Muscle layer of colon (tissue), 2 donors: ENCODE measurements at regions not wholly inside any gene's neighbourhood (a gene's known extent, or its start where the extent isn't known, plus 50 kb on each side); places are given as distances from the start of the nearest gene placed in this dataset.
"Not testable (repeated sequence)": the region's sequence is repeated elsewhere in the genome, so short reads cannot be mapped to it uniquely, and the experiment has no call there.

ENCODE experiments used
- H3K27ac ChIP-seq: one replicate; pipeline ENCODE4 v1.7.0; 2013; ENCODE audit warnings: low read depth, mild to moderate bottlenecking, low read length, moderate library complexity
- H3K27me3 ChIP-seq, 2 donors: one replicate each; pipeline ENCODE4 v1.7.0; 2013; ENCODE audit warnings: low read length in 2 of 2, mild to moderate bottlenecking in 2 of 2; ENCODE audit not compliant: insufficient read depth in 2 of 2, control insufficient read depth in 1 of 2
- H3K36me3 ChIP-seq: one replicate; pipeline ENCODE4 v1.7.0; 2013; ENCODE audit warnings: mild to moderate bottlenecking, low read length; ENCODE audit not compliant: insufficient read depth
- H3K4me1 ChIP-seq: one replicate; pipeline ENCODE4 v1.7.0; 2013; ENCODE audit warnings: mild to moderate bottlenecking, low read length; ENCODE audit not compliant: insufficient read depth
- H3K4me3 ChIP-seq, 2 donors: one replicate each; pipeline ENCODE4 v1.7.0; 2013; ENCODE audit warnings: low read length in 2 of 2, low read depth in 1 of 2, mild to moderate bottlenecking in 1 of 2, moderate library complexity in 1 of 2
- H3K9ac ChIP-seq: one replicate; pipeline ENCODE4 v1.7.0; 2013; ENCODE audit warnings: low read length
- H3K9me3 ChIP-seq: one replicate; pipeline ENCODE4 v1.7.0; 2013; ENCODE audit warnings: mild to moderate bottlenecking, low read length
- donor health status: abdominal sarcoma.
- donor health status: Adenocarcinoma of cecum.

- H3K4me1 ChIP-seq: no peaks in the 10 kb centered on the region
- peaks cover 0 to 4% of the 10 kb centered on the region in 2 donors for H3K27me3 ChIP-seq
- H3K27ac ChIP-seq: no peak overlapping the region
- H3K36me3 ChIP-seq: no peaks in the 10 kb centered on the region
- H3K4me3 ChIP-seq: no peak overlapping the region
- H3K9me3 ChIP-seq: no peaks in the 10 kb centered on the region
- no peak overlapping the region for H3K9ac ChIP-seq
Observed at GRCh38 chr17:74123350-74123749, 80.1 kb upstream of the RPL38 start.

- no peaks in the 10 kb centered on the region for H3K9me3 ChIP-seq
- H3K27ac ChIP-seq: no peak overlapping the region
- no peak overlapping the region for H3K9ac ChIP-seq
- H3K36me3 ChIP-seq: no peaks in the 10 kb centered on the region
- H3K27me3 ChIP-seq: peaks cover 0 to 4% of the 10 kb centered on the region in 2 donors
- H3K4me1 ChIP-seq: no peaks in the 10 kb centered on the region
- H3K4me3 ChIP-seq: no peak overlapping the region
Observed at GRCh38 chr17:74123866-74124444, 79.5 kb upstream of the RPL38 start.

- Histone ChIP-seq H3K9me3 (no peaks in the 10 kb centered on the region), H3K4me1 (no peaks in the 10 kb centered on the region), H3K4me3 (no peak overlapping the region), H3K36me3 (no peaks in the 10 kb centered on the region), H3K27ac (no peak overlapping the region), H3K9ac (no peak overlapping the region), H3K27me3 (no peaks in the 10 kb centered on the region)
Observed at GRCh38 chr17:74125156-74125555, 78.3 kb upstream of the RPL38 start.

- H3K9ac ChIP-seq: no peak overlapping the region
- H3K4me1 ChIP-seq: no peaks in the 10 kb centered on the region
- no peaks in the 10 kb centered on the region for H3K27me3 ChIP-seq
- no peak overlapping the region for H3K27ac ChIP-seq
- H3K36me3 ChIP-seq: no peaks in the 10 kb centered on the region
- H3K4me3 ChIP-seq: no peak overlapping the region
- no peaks in the 10 kb centered on the region for H3K9me3 ChIP-seq
Observed at GRCh38 chr17:74126179-74126900, 77.1 kb upstream of the RPL38 start.

GRCh38 chr17:74126959-74127358 lies 76.5 kb upstream of the RPL38 start:
- Histone ChIP-seq H3K4me1 (no peaks in the 10 kb centered on the region), H3K9me3 (no peaks in the 10 kb centered on the region), H3K36me3 (no peaks in the 10 kb centered on the region), H3K9ac (no peak overlapping the region), H3K4me3 (no peak overlapping the region), H3K27ac (no peak overlapping the region), H3K27me3 (no peaks in the 10 kb centered on the region)

GRCh38 chr17:74128456-74129211 lies 74.8 kb upstream of the RPL38 start:
- Histone ChIP-seq H3K9ac (no peak overlapping the region), H3K4me3 (no peak overlapping the region), H3K27me3 (no peaks in the 10 kb centered on the region)

GRCh38 chr17:74129800-74130199 lies 73.7 kb upstream of the RPL38 start:
- H3K27ac ChIP-seq, H3K9me3 ChIP-seq, H3K4me3 ChIP-seq, H3K36me3 ChIP-seq, H3K4me1 ChIP-seq, H3K27me3 ChIP-seq, H3K9ac ChIP-seq: not testable (repeated sequence)

More at GRCh38 chr17:74128456-74129211, 74.8 kb upstream of the RPL38 start:
- H3K4me1 ChIP-seq: no peaks in the 10 kb centered on the region
- H3K9me3 ChIP-seq: no peaks in the 10 kb centered on the region
- H3K27ac ChIP-seq: no peak overlapping the region
- no peaks in the 10 kb centered on the region for H3K36me3 ChIP-seq

GRCh38 chr17:74130276-74130675 lies 73.2 kb upstream of the RPL38 start:
- H3K4me1 ChIP-seq: no peaks in the 10 kb centered on the region
- no peak overlapping the region for H3K4me3 ChIP-seq
- H3K9ac ChIP-seq: no peak overlapping the region
- H3K27ac ChIP-seq: no peak overlapping the region
- H3K27me3 ChIP-seq: no peaks in the 10 kb centered on the region
- no peaks in the 10 kb centered on the region for H3K9me3 ChIP-seq
- no peaks in the 10 kb centered on the region for H3K36me3 ChIP-seq

GRCh38 chr17:74130841-74131240 lies 72.6 kb upstream of the RPL38 start:
- Histone ChIP-seq H3K4me3 (no peak overlapping the region), H3K27me3 (peaks cover 0 to 2% of the 10 kb centered on the region in 2 donors), H3K4me1 (no peaks in the 10 kb centered on the region), H3K9me3 (no peaks in the 10 kb centered on the region), H3K36me3 (no peaks in the 10 kb centered on the region), H3K9ac (no peak overlapping the region), H3K27ac (no peak overlapping the region)

GRCh38 chr17:74132354-74132753 lies 71.1 kb upstream of the RPL38 start:
- Histone ChIP-seq H3K27me3 (peaks cover 0 to 6% of the 10 kb centered on the region in 2 donors), H3K9ac (no peak overlapping the region), H3K27ac (no peak overlapping the region), H3K4me3 (no peak overlapping the region), H3K4me1 (no peaks in the 10 kb centered on the region), H3K36me3 (no peaks in the 10 kb centered on the region), H3K9me3 (no peaks in the 10 kb centered on the region)

- Histone ChIP-seq H3K27me3 (peaks cover 0 to 6% of the 10 kb centered on the region in 2 donors), H3K9ac (no peak overlapping the region)
Observed at GRCh38 chr17:74133740-74134139, 69.7 kb upstream of the RPL38 start.

More at GRCh38 chr17:74133740-74134139, 69.7 kb upstream of the RPL38 start:
- no peak overlapping the region for H3K27ac ChIP-seq
- no peaks in the 10 kb centered on the region for H3K36me3 ChIP-seq
- H3K4me1 ChIP-seq: no peaks in the 10 kb centered on the region
- H3K4me3 ChIP-seq: no peak overlapping the region
- H3K9me3 ChIP-seq: no peaks in the 10 kb centered on the region
